Fibroblast of skin of left quadriceps (primary cell): ENCODE measurements at regions not wholly inside any gene's neighbourhood (a gene's known extent, or its start where the extent isn't known, plus 50 kb on each side); places are given as distances from the start of the nearest gene placed in this dataset.

ENCODE experiments used
- DNase-seq, 2 experiments: peaks; one replicate each; pipeline ENCODE4 v3.0.0-alpha.2; 2013; ENCODE audit warnings: low read depth in 2 of 2

- DNase-seq: no peak
Measured at GRCh38 chr5:3736466-3736865, 140.8 kb downstream of the IRX1 start.

GRCh38 chr5:3736926-3737325, 141.3 kb downstream of the IRX1 start:
- DNase-seq: no peak

GRCh38 chr5:3738919-3739318, 143.3 kb downstream of the IRX1 start:
- no peak for DNase-seq

- DNase-seq: no peak
Measured at GRCh38 chr5:3740546-3741373, 145.1 kb downstream of the IRX1 start.

- DNase-seq: no peak
Measured at GRCh38 chr5:3741374-3741770, 145.7 kb downstream of the IRX1 start.

GRCh38 chr5:3742750-3743149, 147.1 kb downstream of the IRX1 start:
- DNase-seq: no peak

- DNase-seq: no peak
Measured at GRCh38 chr5:3751846-3752245, 156.2 kb downstream of the IRX1 start.

GRCh38 chr5:3778000-3778550, 182.4 kb downstream of the IRX1 start:
- no peak for DNase-seq

- DNase-seq: no peak
Measured at GRCh38 chr5:3778945-3779344, 183.3 kb downstream of the IRX1 start.

GRCh38 chr5:3780278-3780677, 184.6 kb downstream of the IRX1 start:
- DNase-seq: no peak

GRCh38 chr5:3780907-3781306, 185.3 kb downstream of the IRX1 start:
- no peak for DNase-seq

GRCh38 chr5:3784854-3785253, 189.2 kb downstream of the IRX1 start:
- no peak for DNase-seq

- DNase-seq: no peak
Measured at GRCh38 chr5:3786165-3786564, 190.5 kb downstream of the IRX1 start.

- DNase-seq: no peak
Measured at GRCh38 chr5:3786891-3787430, 191.3 kb downstream of the IRX1 start.

- no peak for DNase-seq
Measured at GRCh38 chr5:3787604-3788003, 192.0 kb downstream of the IRX1 start.

- no peak for DNase-seq
Measured at GRCh38 chr5:3789519-3790193, 194.0 kb downstream of the IRX1 start.

- no peak for DNase-seq
Measured at GRCh38 chr5:3793162-3793561, 197.5 kb downstream of the IRX1 start.

GRCh38 chr5:3794611-3795010, 199.0 kb downstream of the IRX1 start:
- no peak for DNase-seq

GRCh38 chr5:3796736-3797135, 201.1 kb downstream of the IRX1 start:
- no peak for DNase-seq

GRCh38 chr5:3801967-3802366, 206.3 kb downstream of the IRX1 start:
- no peak for DNase-seq

- DNase-seq: no peak
Measured at GRCh38 chr5:3809455-3809854, 213.8 kb downstream of the IRX1 start.

- DNase-seq: no peak
Measured at GRCh38 chr5:3811116-3811515, 215.5 kb downstream of the IRX1 start.

GRCh38 chr5:3818624-3819023, 223.0 kb downstream of the IRX1 start:
- DNase-seq: no peak
